HUDEP-2 (cell line): ENCODE measurements at regions not wholly inside any gene's neighbourhood (a gene's known extent, or its start where the extent isn't known, plus 50 kb on each side); places are given as distances from the start of the nearest gene placed in this dataset.
"Not testable (repeated sequence)": the region's sequence is repeated elsewhere in the genome, so short reads cannot be mapped to it uniquely, and the experiment has no call there.

Source experiments
- DNase-seq, 76 experiments: peaks; one replicate each; lab custom pipeline; 2025; ENCODE audit not compliant: unreplicated experiment in 76 of 76; lab: John Stamatoyannopoulos, UW

DNA sequence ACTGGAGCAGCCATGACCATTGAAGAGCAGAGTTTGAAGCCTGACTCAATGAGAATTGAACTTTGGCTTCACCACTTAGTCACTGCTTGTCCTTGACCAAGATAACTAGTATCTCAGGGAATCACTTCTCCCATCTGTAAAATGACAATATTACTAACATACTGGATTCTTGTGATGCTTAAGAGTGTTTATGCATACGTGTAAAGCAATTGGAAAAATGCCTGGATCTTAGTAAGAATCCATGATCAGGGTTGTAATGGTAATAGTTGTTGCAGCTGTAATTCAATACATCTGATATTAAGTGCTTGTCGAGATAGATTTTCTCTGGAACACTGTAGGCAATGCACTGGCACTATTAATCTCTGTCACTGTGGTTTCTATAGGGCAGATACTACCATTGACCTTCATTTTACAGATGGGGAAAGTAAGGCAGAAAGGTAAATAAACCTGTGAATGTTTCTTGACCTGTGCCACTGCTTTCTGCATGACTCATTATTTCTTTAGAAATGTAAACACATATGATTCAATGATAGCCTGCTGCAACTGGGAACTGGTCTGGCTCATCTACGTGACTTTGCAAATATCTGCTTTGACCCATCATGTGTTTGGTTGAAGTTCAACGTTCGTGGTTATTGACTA lies 662.5 kb downstream of the PLA2G4A start:
- no peak for DNase-seq

DNA sequence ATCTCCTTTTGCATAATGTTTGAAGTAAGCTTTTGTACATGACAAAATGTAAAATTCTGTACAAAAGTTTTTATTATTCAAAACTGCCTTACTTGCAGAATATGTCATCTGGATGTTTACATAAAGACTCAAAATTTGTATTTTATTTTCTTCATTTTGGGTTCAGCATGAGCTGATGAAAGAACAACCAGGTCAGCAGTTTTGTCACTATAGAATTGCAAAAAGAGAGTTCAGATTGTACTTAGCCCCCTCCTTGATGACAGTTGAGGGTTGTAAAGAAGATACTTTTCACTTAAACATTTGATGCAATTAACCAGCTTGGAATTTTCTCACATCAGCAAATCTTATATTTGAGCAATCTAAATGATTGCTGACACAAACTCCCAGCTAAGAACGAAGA lies 669.3 kb downstream of the PLA2G4A start:
- no peak for DNase-seq

- DNase-seq: no peak
Observed at GRCh38 chr1:187504779-187505178, 676.0 kb downstream of the PLA2G4A start.

- no peak for DNase-seq
Observed at GRCh38 chr1:187509091-187509490, 680.3 kb downstream of the PLA2G4A start.

DNA sequence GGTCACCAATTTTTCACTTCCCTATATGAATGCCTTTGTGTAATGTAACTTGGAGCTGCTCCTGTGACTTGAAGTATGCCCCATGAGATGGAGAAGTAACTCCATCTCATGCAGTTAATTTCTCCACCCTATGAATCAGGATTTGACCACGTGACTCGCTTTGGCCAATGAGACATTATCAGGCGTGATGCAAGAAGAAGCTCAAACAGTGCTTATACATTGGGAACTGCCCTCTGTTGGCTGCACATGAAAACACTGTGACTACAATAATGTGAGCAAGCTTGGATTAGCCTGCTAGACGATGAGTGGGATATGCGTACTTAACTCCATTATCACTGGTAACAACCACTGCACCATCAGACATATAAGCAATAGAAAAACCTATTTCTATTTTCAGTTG lies 684.4 kb downstream of the PLA2G4A start:
- DNase-seq: no peak

DNA sequence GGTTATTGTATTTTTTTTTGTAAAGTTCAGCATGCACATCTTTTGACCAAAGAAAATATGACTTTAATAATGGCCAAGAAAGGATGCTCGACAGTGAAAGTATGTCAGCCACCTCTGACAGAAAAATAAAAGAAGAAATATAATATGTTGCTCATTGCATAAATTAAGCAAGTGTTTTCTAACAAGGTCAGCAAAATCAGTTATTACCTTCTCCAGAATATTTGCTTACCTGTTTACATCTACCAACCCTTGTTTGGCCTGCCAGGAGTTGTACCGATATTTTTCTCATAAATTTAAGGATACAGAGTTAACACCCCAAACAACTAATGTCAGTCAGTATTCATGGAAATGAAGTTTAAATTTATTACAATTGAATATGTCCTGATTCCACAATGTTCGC lies 685.4 kb downstream of the PLA2G4A start:
- DNase-seq: no peak

DNA sequence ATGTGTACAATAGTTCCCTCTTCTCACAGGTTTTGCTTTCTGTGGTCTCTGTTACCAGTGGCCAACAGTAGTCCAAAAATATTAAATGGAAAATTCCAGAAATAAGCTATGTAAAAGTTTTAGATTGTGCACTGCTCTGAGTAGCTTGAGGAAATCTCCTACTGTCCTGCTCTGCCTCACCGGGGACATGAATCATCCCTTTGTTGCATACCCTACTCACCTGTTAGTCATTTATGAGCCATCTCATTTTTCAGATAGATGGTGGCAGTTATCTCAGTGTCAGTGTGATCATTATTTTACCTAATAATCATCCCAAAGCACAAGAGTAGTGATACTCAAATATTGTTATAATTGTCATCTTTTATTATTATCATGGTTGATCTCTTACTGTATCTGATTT lies 688.1 kb downstream of the PLA2G4A start:
- no peak for DNase-seq

GRCh38 chr1:187517546-187517945 lies 688.8 kb downstream of the PLA2G4A start:
- DNase-seq: no peak

- no peak for DNase-seq
Observed at GRCh38 chr1:187527346-187527745, 698.6 kb downstream of the PLA2G4A start.

DNA sequence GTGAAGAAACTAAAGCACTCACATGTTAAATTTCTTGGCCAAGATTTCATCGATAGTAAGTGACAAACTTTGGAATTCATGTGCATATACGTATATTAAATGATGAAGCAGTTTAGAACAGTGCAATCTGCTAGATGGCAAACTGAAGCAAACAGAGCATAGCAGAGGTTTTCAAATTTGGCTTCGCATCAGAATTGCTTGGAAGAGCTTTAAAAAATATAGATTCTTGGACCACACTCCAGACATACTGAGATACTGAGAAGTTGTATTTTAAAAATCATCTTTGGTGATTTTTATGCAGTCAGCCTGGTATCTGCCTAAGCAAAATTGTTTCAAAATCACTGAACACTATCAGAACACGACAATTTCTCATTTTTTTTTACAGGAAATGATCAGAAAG lies 709.2 kb downstream of the PLA2G4A start:
- no peak for DNase-seq

- no peak for DNase-seq
Observed at GRCh38 chr1:187549540-187549939, 720.8 kb downstream of the PLA2G4A start.

DNA sequence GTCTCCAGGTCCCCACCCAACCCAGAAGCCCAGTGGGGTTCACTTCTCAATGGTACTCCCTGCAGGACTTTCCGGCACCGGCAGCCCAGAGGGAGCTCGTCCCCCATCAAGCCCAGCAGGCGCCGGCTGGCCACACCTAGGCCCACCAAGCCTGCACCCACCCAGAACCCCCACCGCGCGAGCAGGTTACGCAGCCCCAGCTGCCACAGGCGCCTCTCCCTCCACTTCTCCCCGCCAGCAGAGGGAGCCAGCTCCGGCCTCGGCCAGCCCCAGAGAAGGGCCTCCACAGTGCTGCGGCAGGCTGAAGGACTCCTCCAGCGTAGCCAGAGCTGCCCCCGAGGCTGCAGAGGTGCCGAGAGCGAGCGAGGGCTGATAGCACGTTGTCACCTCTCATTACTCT lies 722.3 kb downstream of the PLA2G4A start:
- DNase-seq: no peak

DNA sequence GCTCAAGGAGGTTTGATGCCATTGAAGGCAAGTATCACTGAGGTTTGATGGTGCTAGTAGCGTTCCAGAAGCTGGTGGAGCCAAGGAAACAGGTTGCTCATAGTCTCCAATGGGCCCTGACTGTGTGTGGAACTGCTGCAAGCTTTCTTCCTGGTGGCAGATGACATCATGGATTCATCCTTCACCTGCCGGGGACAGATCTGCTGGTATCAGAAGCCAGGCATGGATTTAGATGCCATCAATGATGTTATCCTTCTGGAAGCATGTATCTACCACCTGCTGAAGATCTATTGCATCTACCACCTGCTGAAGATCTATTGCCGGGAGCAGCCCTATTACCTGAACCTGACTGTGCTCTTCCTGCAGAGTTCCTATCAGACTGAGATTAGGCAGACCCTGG lies 734.4 kb downstream of the PLA2G4A start:
- DNase-seq: no peak

GRCh38 chr1:187566354-187566753 lies 737.6 kb downstream of the PLA2G4A start:
- DNase-seq: no peak

- DNase-seq: no peak
Observed at GRCh38 chr1:187568067-187568466, 739.3 kb downstream of the PLA2G4A start.

DNA sequence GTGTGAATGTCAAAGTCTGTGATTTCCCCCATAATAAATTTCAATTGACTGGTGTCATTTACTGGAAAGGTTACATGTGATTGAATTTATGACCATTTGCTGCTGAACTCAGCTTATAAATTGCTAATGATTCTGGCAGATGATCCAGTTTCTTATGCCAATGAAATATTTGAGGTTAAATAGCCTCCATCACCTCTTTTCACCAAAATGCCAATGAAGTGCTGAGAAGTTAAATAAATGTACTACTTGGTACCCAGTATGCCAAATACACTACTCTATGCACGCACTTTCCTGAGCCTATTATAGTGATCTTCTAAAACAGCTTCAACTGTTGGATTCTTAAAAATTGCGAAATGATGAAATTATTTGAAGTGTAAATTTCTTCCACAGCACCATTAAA lies 741.4 kb downstream of the PLA2G4A start:
- DNase-seq: no peak

DNA sequence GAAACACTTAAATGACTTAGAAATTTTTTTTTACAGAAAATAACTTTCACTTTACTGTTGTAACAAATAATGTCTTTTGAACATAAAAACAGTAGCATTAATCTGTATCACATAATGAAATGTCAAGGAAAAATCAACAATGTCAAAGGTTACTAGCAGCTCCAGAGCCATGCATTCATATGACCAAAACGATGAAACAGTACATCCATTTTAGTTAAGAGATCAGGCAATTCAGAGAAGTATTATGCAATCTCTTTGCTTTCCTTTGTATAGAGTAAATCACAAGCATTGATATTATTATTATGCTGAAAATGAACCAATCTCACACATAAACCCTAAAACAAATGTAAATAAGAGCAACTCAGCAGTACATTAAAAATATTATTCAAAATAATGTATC lies 748.9 kb downstream of the PLA2G4A start:
- DNase-seq: no peak

DNA sequence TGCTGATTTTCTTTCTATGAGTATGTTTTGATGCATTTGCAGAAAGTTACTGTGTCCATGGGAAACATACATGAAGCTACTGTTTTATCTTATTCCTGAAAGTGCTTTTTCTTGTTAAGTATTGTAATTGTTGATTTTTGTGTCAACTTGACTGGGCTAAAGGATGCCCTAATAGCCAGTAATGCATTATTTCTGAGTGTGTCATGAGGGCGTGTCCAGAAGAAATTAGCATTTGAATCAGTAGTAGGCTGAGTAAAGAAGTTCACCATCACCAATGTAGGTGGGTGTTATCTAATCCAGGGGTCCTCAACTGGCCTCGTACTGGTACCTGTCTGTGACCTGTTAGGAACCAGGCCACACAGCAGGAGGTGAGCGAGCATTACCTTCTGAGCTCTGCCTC lies 760.2 kb downstream of the PLA2G4A start:
- no peak for DNase-seq

DNA sequence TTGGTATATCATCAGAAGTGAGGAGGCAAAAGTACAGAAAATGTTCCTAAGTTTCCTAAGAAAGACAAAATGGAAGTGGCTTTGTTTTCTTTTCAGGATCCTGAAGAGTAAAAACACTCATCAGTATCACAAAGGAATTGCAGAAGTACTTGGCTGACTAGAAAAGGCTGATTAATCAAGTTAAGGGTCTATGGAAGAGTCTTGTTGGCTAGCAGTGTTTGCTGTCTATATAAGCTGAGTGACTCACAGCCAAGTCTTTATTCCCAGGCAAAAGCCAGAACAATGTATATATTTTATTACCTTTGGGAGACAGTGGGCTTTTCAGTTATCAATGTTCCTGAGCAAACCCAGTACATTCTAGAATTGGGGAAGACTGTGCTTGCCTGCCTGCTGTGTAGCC lies 777.0 kb downstream of the PLA2G4A start:
- DNase-seq: no peak

- DNase-seq: not testable (repeated sequence)
Observed at GRCh38 chr1:187615853-187616735, 787.3 kb downstream of the PLA2G4A start.

GRCh38 chr1:187616830-187617229 lies 788.1 kb downstream of the PLA2G4A start:
- DNase-seq: not testable (repeated sequence)

DNA sequence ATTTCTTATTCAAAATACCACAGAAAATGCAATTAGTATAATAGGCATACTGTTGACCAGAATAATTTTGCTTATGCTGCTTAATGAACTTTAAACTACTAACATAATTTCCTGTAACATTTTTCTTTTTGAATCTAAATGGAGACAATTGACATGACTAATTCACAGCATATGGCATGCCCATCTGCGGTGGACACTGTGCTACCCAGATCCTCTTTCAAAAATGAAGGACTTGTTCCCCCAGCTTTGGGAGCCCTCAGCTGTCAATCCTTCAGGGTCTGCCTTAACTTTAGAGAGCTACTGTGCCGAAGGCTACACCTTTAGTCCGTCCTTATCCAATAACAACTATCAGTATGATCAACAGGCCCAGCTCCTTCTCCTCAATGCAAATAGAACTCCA lies 789.0 kb downstream of the PLA2G4A start:
- DNase-seq: no peak
